ENCODE measurements at regions not wholly inside any gene's neighbourhood (a gene's known extent, or its start where the extent isn't known, plus 50 kb on each side); places are given as distances from the start of the nearest gene placed in this dataset.

GRCh38 chr3:88668180-88668579 lies 439.2 kb upstream of the EPHA3 start:
- no peak for TF ChIP-seq POLR2A (IDR thresholded peaks at IDR 0.05; ENCODE audit: extremely low read depth, insufficient read length)
- TF ChIP-seq, protein P1, sequence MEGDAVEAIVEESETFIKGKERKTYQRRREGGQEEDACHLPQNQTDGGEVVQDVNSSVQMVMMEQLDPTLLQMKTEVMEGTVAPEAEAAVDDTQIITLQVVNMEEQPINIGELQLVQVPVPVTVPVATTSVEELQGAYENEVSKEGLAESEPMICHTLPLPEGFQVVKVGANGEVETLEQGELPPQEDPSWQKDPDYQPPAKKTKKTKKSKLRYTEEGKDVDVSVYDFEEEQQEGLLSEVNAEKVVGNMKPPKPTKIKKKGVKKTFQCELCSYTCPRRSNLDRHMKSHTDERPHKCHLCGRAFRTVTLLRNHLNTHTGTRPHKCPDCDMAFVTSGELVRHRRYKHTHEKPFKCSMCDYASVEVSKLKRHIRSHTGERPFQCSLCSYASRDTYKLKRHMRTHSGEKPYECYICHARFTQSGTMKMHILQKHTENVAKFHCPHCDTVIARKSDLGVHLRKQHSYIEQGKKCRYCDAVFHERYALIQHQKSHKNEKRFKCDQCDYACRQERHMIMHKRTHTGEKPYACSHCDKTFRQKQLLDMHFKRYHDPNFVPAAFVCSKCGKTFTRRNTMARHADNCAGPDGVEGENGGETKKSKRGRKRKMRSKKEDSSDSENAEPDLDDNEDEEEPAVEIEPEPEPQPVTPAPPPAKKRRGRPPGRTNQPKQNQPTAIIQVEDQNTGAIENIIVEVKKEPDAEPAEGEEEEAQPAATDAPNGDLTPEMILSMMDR (IDR thresholded peaks at IDR 0.05; ENCODE audit: low read depth, low read length): no peak

Data from NB4 (cell line).